ENCODE measurements at regions not wholly inside any gene's neighbourhood (a gene's known extent, or its start where the extent isn't known, plus 50 kb on each side); places are given as distances from the start of the nearest gene placed in this dataset.

- TF ChIP-seq POLR2AphosphoS5 (IDR thresholded peaks at IDR 0.05; ENCODE audit: borderline replicate concordance, low read depth, low read length) (no peak), EZH2 (IDR thresholded peaks at IDR 0.05) (no peak)
Measured at GRCh38 chr2:172328103-172328841, 99.1 kb upstream of the ITGA6 start.

Data from SK-N-MC (cell line).